Effector CD8-positive, alpha-beta T cell (primary cell): ENCODE measurements at regions not wholly inside any gene's neighbourhood (a gene's known extent, or its start where the extent isn't known, plus 50 kb on each side); places are given as distances from the start of the nearest gene placed in this dataset.
"Not testable (repeated sequence)": the region's sequence is repeated elsewhere in the genome, so short reads cannot be mapped to it uniquely, and the experiment has no call there.

ENCODE experiments used
- DNase-seq: peaks from one replicate; lab custom pipeline; 2025; lab: John Stamatoyannopoulos, UW

- DNase-seq: no peak
Measured at GRCh38 chr7:67301667-67302066, 305.0 kb downstream of the TYW1 start.

- peak; percentile 97 for DNase-seq
Measured at GRCh38 chr7:67302113-67303039, 305.7 kb downstream of the TYW1 start.

GRCh38 chr7:67304846-67305245 lies 308.2 kb downstream of the TYW1 start:
- DNase-seq: not testable (repeated sequence)

DNA sequence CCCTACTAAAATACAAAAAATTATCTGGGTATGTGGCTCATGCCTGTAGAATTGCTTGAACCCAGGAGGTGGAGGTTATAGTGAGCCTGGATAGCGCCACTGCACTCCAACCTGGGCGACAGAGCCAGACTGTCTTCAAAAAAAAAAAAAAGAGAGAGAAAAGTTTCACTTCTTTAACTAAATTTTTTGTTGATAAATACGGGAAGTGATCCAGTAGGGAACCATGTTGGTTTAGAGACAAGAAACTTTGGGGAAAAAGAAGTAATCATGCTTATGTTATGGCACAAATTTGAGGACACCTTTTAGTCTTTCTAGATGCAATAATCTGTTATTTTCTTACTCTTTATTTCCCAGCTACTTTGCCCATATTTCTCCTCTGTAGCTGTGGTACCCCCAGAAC lies 309.7 kb downstream of the TYW1 start:
- DNase-seq: no peak

- no peak for DNase-seq
Measured at GRCh38 chr7:67309764-67310549, 313.3 kb downstream of the TYW1 start.

DNA sequence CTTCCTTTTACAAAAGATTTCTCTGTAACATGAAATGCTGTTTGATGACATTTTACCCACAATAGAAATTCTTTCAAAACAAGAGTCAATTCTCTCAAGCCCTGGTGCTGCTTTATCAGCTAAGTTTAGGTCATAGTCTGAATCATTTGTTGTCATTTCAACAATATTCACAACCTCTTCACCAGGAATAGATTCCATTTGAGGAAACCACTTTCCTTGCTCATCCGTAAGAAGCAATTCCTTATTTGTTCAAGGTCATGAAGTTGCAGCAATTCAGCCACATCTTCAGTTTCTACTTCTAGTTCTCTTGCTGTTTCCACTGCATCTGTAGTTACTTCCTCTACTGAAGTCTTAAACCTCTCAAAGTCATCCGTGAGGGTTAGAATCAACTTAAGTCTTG lies 315.3 kb downstream of the TYW1 start:
- DNase-seq: no peak

DNA sequence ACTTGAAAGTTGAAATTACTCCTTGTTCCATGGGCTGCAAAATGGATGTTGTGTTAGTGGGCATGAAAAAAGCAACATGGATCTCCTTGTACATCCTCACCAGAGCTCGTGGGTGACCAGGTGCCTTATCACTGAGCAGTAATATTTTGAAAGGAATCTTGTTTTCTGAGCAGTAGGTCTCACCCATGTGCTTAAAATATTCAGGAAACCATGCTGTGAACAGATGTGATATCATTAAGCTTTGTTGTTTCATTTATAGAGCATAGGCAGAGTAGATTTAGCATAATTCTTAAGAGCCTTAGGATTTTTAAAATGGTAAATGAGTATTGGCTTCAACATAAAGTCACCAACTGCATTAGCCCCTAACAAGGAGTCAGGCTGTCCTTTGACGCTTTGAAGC lies 316.6 kb downstream of the TYW1 start:
- no peak for DNase-seq

DNA sequence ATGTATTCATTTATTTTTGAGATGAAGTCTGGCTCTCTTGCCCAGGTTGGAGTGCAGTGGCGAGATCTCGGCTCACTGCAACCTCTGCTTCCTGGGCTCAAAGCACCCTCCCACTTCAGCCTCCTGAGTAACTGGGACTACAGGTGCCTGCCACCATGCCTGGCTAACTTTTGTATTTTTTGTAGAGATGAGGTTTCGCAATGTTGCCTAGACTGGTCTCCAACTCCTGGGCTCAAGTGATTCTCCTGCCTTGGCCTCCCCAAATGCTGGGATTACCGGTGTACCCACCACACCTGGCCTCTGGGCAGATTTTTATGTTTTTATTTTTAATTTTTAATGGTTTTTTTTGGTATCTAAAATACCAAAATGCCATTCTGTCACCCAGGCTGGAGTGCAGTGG lies 320.3 kb downstream of the TYW1 start:
- DNase-seq: not testable (repeated sequence)

GRCh38 chr7:67328257-67328656 lies 331.6 kb downstream of the TYW1 start:
- DNase-seq: not testable (repeated sequence)

DNA sequence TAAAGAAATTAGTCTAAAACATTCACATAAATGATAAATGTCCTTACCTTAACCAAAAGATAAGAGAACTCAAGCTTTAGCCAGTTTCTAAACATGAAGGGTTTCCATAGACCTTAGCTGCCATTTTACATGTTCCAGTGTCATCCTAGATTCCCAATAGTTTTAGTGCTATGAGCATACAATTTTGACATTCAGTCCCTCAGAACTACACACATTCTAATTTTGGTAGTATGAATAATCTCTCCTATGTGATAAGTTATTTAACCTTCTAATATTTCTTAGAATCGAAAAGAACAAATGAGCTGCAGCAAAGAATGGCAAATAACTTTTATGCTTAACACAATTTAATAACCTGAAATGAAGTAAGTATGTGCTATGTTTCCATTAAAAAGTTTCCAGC lies 338.5 kb downstream of the TYW1 start:
- DNase-seq: not testable (repeated sequence)

GRCh38 chr7:67335663-67336062 lies 339.0 kb downstream of the TYW1 start:
- DNase-seq: not testable (repeated sequence)

DNA sequence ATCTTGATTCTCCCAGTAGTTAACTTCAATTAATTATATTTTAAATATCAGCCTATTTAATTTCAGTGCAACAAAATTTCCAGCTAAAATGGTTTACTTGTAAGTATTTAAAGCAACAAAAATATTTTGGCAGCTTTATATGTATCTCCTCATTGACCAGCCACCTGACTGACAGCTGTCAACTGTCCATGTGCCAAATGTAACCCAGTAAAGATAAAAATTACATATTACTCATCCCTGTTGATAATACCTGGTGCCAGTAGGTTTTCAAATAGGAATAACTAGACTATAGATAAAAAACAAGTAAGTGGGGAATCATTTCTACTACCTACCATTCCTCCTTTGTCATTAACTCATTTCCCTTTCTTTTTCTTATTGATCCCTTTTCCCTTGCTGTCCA lies 341.9 kb downstream of the TYW1 start:
- DNase-seq: not testable (repeated sequence)

DNA sequence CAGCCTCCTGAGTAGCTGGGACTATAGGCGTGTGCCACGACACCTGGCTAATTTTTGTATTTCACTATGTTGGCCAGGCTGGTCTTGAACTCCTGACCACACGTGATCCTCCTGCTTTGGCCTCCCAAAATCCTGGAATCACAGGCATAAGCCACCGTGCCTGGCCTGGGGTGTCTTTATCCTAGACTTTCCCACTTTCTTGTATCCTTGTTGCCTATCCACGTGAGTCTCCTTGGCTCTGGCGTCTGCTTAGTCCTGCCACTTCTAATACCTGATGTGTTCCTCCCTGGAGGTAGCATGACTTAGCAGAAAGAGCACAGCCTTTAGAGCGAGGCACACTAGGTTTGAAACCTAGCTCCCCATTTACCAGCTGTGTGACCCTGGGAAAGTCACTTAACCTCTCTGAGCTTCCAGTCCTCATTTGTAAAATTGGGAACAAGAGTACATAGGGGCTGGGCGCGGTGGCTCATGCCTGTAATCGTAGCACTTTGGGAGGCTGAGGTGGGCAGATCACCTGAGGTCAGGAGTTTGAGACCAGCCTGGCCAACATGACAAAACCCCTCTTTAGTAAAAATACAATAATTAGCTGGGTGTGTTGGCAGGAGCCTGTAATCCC lies 344.6 kb downstream of the TYW1 start:
- DNase-seq: no peak

DNA sequence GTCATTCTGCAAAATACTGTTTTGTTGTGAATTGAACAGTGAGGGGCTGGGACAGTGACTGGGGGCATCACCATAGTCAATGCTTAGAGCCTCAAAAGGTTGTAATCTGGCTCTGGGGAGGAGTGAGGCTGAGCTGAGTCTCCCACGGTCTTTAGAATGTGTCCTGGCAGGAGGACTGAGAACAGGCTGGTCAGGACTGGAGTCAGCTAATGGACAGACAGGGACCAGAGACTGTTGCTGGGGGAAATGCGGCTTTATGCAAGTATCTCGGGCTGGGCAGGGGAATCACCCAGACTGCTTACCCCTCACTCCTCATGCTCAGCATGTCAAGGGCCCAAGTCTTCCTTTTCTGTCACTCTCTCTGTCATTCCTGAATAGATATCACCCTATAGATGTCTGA lies 346.5 kb downstream of the TYW1 start:
- no peak for DNase-seq

DNA sequence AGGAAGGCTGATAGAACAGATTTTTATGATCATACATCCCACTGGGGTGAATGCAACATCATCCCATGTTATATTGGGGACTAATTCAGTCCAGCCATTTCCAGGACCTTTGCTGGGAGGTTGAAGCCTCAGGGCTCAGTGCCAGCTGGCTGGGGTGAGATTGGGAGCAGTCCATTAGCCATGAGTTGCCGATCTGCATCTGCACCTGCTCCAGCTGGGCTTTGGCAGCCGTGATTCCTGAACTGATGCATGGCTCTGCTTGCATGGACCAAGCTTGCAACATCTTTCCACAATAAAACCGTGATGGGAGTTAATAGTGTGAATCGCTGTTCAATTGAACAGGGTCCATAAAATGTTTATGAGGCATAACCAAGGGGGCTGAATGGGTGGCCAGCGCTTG lies 346.9 kb downstream of the TYW1 start:
- DNase-seq: no peak

DNA sequence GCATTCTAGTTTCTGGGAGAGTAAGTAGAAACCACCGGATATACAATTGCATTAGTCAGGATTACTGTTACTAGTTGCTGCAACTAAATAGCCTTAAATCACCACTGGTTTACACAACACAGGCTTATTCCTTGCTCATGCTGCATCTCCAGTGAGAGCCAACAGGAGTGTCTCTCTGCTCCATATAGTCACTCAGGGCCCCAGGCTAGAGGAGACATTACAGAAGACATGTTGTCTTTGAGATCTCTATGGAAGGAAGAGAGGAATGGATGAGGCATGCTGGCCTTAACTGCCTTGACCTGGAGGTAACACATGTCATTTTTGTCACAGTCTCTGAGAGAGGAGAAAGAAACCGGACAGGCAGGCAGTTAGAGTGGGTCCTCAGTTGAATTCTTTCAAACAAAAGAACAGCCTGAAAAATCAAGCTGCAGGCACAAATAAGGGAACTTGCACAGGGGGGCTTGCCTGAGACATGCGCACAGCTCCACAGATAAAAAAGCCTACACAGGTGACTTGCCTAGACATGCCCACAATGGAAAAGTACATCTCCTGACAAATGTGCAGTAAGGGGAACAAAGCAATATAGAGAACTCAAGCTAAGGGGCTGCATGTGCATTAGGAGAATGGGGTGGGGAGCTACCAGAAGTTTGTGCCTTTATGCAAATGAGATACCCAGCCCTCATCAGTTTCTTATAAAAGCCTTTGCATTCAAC lies 348.0 kb downstream of the TYW1 start:
- no peak for DNase-seq

GRCh38 chr7:67346126-67346525 lies 349.5 kb downstream of the TYW1 start:
- no peak for DNase-seq

DNA sequence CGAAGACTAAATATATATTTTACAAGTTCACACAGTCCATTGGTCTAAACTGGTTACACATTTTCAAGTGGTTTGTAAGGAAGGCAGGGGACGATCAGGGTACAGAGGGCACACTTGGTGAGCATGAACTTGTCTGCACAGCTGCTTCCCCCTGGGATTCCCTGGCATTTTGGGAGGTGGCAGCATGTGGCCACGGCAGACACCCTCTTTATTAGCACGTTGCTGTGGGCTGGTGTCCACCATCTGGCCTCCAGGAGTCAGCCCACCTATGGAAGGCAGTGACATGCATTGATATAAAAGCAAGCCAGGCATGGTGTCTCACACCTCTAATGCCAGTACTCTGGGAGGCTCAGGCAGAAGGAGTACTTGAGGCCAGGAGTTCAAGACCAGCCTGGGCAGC lies 350.2 kb downstream of the TYW1 start:
- DNase-seq: no peak

- DNase-seq: no peak
Measured at GRCh38 chr7:67348171-67348570, 351.5 kb downstream of the TYW1 start.

- DNase-seq: not testable (repeated sequence)
Measured at GRCh38 chr7:67357653-67358052, 361.0 kb downstream of the TYW1 start.

GRCh38 chr7:67358316-67358715 lies 361.7 kb downstream of the TYW1 start:
- not testable (repeated sequence) for DNase-seq

DNA sequence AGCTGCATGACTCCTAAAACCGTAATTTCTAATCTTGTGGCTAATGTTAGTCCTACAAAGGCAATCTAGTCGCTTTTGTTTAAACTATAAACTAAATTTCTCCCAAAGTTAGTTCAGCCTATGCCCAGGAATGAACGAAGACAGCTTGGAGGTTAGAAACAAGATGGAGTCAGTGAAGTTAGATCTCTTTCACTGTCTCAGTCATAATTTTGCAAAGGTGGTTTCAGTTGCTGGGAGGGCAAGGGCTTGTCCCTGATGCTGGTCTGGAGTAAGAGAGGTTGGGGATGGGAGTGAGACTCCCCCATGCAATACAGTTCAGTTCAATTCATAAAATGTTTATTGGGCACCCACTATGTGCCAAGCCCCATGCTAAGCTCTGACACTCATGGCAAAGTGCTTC lies 362.1 kb downstream of the TYW1 start:
- not testable (repeated sequence) for DNase-seq
